ENCODE measurements at regions not wholly inside any gene's neighbourhood (a gene's known extent, or its start where the extent isn't known, plus 50 kb on each side); places are given as distances from the start of the nearest gene placed in this dataset.

- no peak for DNase-seq
Measured at GRCh38 chr3:8441969-8442559, 59.6 kb upstream of the LMCD1 start.

- DNase-seq: no peak
Measured at GRCh38 chr3:8442993-8443650, 58.5 kb upstream of the LMCD1 start.

- DNase-seq: no peak
Measured at GRCh38 chr3:8443829-8444791, 57.5 kb upstream of the LMCD1 start.

GRCh38 chr3:8444883-8445282, 56.7 kb upstream of the LMCD1 start:
- DNase-seq: no peak

GRCh38 chr3:8445861-8446260, 55.8 kb upstream of the LMCD1 start:
- no peak for DNase-seq

GRCh38 chr3:8446845-8447244, 54.8 kb upstream of the LMCD1 start:
- DNase-seq: no peak

GRCh38 chr3:8450618-8451017, 51.0 kb upstream of the LMCD1 start:
- DNase-seq: no peak

- no peak for DNase-seq
Measured at GRCh38 chr3:8451696-8452095, 49.9 kb upstream of the LMCD1 start.

All from KG1 (cell line).